Suprapubic skin (tissue), 4 donors: ENCODE measurements at regions not wholly inside any gene's neighbourhood (a gene's known extent, or its start where the extent isn't known, plus 50 kb on each side); places are given as distances from the start of the nearest gene placed in this dataset.
"Not testable (repeated sequence)": the region's sequence is repeated elsewhere in the genome, so short reads cannot be mapped to it uniquely, and the experiment has no call there.

Source experiments
- DNase-seq, 2 donors: peaks; one replicate each; pipeline ENCODE4 v3.0.0-alpha.2; 2019; ENCODE audit warnings: low spot score in 2 of 2
- H3K27ac ChIP-seq: fragments of 200-600 bp; sonication (generic); one replicate; pipeline ENCODE4 v1.5.1; 2019
- H3K27me3 ChIP-seq: fragments of 200-600 bp; sonication (generic); one replicate; pipeline ENCODE4 v1.5.1; 2019
- H3K36me3 ChIP-seq: fragments of 200-600 bp; sonication (generic); one replicate; pipeline ENCODE4 v1.5.1; 2019
- H3K4me1 ChIP-seq: fragments of 200-600 bp; sonication (generic); one replicate; pipeline ENCODE4 v1.5.1; 2019
- H3K4me3 ChIP-seq: fragments of 200-600 bp; sonication (generic); one replicate; pipeline ENCODE4 v1.5.1; 2019; ENCODE audit warnings: mild to moderate bottlenecking
- H3K9me3 ChIP-seq: fragments of 200-600 bp; sonication (generic); one replicate; pipeline ENCODE4 v1.5.1; 2019
- CTCF ChIP-seq, 2 donors: fragments of 200-600 bp in 1 of 2; fragments of 450-650 bp in 1 of 2; sonication (generic) in 1 of 2; IDR thresholded peaks; one replicate each; pipeline ENCODE4 v1.5.1; 2016 to 2019; ENCODE audit warnings: antibody characterized with exemption in 2 of 2, mild to moderate bottlenecking in 1 of 2, moderate library complexity in 1 of 2
- EP300 ChIP-seq: sonication (generic); formaldehyde crosslinking; IDR thresholded peaks from one replicate; pipeline ENCODE4 v1.6.1; 2017; ENCODE audit warnings: antibody characterized with exemption
- POLR2A ChIP-seq, 2 donors: fragments of 450-650 bp; IDR thresholded peaks; one replicate each; pipeline ENCODE4 v1.6.1; 2017; ENCODE audit warnings: antibody characterized with exemption in 2 of 2, mild to moderate bottlenecking in 2 of 2, moderate library complexity in 2 of 2
- POLR2AphosphoS5 ChIP-seq, 3 donors: sonication (generic); formaldehyde crosslinking; IDR thresholded peaks; one replicate each; pipeline ENCODE4 v1.6.1; 2017; ENCODE audit warnings: antibody characterized with exemption in 3 of 3
- WGBS: methylation state at CpG from one replicate; pipeline ENCODE4 v1.1.5; 2018; 5-methylcytosine and 5-hydroxymethylcytosine counted together

DNA sequence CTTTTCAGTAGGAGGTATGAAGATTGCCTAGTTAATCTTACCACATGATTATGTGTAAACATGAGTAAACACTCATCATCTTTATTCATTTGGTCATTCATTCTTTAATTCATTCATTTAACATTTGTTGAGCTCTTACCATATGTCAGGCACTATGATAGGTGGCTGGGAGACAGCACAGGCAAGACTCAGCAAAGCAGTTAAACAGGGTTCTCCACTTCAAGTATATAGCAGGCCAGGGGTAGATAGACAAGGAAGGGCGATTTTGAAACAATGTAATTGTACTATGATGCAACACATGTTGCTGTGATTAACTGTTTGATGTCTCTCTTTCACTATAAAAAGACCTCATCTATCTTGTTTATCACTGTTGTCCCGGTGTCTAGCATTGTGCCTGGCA is 84.3 kb upstream of the GPR101 start:
- DNase-seq = no peak
- Histone ChIP-seq H3K4me3 (no peak overlapping the region), H3K27ac (no peak overlapping the region), H3K36me3 (no peaks in the 10 kb centered on the region), H3K4me1 (no peaks in the 10 kb centered on the region), H3K27me3 (no peaks in the 10 kb centered on the region), H3K9me3 (no peaks in the 10 kb centered on the region)
- 31% methylated on average over 2 of the region's 2 CpGs for WGBS
- TF ChIP-seq CTCF (IDR thresholded peaks at IDR 0.05) (no peak), POLR2AphosphoS5 (IDR thresholded peaks at IDR 0.05) (no peak), POLR2A (IDR thresholded peaks at IDR 0.05) (no peak), EP300 (no peak)

- not testable (repeated sequence) for H3K4me3 ChIP-seq, H3K27ac ChIP-seq, H3K36me3 ChIP-seq, H3K27me3 ChIP-seq, H3K9me3 ChIP-seq, DNase-seq, H3K4me1 ChIP-seq
- 89% methylated on average over 3 of the region's 3 CpGs for WGBS
These were observed 74.1 kb upstream of the GPR101 start for GRCh38 chrX:137107877-137108276.

- Histone ChIP-seq H3K36me3 (no peaks in the 10 kb centered on the region), H3K4me1 (no peaks in the 10 kb centered on the region), H3K9me3 (no peaks in the 10 kb centered on the region), H3K27me3 (no peaks in the 10 kb centered on the region), H3K27ac (no peak overlapping the region), H3K4me3 (no peak overlapping the region)
- no peak for DNase-seq
- WGBS = 44% methylated on average over 7 of the region's 7 CpGs
- no peak for TF ChIP-seq POLR2AphosphoS5 (IDR thresholded peaks at IDR 0.05)
- TF ChIP-seq POLR2A (IDR thresholded peaks at IDR 0.05) = no peak
- TF ChIP-seq CTCF (IDR thresholded peaks at IDR 0.05) = no peak
- no peak for TF ChIP-seq EP300
These were observed 67.6 kb upstream of the GPR101 start for GRCh38 chrX:137101273-137101990.
